Urinary bladder (tissue), 3 donors: ENCODE measurements at regions not wholly inside any gene's neighbourhood (a gene's known extent, or its start where the extent isn't known, plus 50 kb on each side); places are given as distances from the start of the nearest gene placed in this dataset.

ENCODE experiments used
- DNase-seq: peaks from one replicate; pipeline ENCODE4 v3.0.0-alpha.2; 2015; ENCODE audit errors: extremely low spot score
- H3K27ac ChIP-seq: one replicate; pipeline ENCODE4 v1.5.1; 2013; ENCODE audit warnings: low read depth, mild to moderate bottlenecking, moderate library complexity
- H3K36me3 ChIP-seq: one replicate; pipeline ENCODE4 v1.6.1; 2013; ENCODE audit warnings: mild to moderate bottlenecking, moderate library complexity; ENCODE audit not compliant: insufficient read depth
- H3K4me1 ChIP-seq: one replicate; pipeline ENCODE4 v1.6.1; 2013; ENCODE audit warnings: mild to moderate bottlenecking, moderate library complexity; ENCODE audit not compliant: insufficient read depth
- H3K4me3 ChIP-seq: one replicate; pipeline ENCODE4 v1.5.1; 2013; ENCODE audit warnings: low read depth, low read length
- WGBS: extraction: QIAGEN DNeasy Blood & Tissue Kit; methylation state at CpG from one replicate; pipeline ENCODE4 v1.1.7; 2013; 5-methylcytosine and 5-hydroxymethylcytosine counted together
- donor health status: healthy with polysubstance abuse.
- donor health status: healthy.

DNA sequence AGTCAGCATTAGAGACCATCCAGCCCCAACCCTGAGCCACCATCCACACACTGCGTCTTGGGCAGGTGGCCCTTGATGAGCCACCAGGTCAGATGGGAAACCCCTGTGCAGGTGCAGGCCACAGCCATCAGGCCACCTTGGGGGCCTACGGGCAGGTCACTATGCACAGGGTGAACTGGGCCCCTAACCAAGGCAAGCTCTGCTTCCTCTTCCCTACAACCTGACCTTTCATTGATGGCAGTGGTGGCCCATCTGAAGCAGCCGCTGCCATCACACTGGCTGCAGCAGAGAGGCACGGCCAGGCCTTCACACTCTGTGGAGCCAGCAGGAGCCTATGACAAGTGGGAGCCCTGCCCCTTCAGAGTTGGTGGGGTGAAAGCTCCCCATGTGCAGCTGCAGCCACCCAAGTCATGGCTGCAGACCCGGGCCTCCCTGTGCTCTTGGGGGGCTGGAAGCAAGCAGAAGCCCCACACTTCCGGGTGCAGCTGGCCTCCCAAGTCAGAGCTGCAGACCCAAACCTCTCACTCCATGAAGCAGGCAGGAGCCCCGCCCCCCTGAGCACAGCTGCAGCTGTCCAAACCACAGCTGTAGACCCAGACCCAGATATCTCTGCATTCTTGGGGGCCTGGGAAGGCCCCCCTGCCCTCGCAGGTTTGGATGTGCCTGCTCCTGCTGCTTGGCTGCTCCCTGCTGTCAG is 681.5 kb downstream of the MATN1 start:
- Histone ChIP-seq H3K27ac (no peak overlapping the region), H3K4me1 (no peaks in the 10 kb centered on the region), H3K4me3 (no peak overlapping the region), H3K36me3 (no peaks in the 10 kb centered on the region)
- WGBS, result 80% methylated on average over 8 of the region's 8 CpGs
- no peak for DNase-seq

DNA sequence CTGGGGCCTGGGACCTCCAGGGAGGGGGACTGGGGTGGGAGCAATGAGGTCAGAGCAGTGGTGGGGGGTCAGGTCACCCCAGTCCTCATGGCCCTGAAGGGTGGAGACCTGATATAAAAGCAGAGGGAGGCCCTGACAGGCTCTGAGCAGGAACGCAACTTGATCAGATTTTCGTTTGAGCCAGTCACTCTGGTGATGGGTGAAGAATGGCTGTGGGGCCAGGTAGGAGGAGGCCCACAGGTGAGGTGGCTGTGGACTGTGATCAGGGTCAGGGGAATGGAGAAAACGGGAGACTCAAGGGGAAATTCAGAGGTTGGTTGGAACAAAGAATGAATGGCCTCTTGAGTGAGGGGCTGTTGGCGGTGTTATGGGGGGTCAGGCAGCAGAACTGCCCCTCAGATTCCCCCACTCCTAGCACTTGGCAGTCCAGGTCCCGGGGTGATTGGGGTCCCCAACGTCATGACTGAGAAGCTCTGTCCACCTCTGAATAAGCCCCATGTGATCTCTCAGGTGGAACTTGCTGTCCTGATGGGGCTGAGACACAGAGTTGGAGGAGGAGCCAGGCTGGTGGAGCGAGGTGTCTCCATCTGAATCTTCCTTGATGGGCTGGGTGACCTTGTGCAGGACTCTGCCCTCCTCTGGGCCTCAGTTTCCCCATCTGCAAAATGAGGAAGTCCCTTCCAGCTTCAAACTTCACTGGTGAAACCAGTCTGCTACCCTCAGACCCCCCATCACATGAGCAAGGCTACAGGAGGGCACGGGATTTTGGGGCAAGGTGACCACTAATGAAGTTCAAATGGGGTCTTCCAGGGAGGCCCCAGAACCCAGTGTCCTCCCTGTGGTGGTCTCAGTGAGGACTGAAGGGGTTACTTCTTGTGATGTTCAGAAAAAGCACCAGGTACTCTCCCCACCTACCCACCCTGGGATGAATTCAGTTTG is 683.0 kb downstream of the MATN1 start:
- Histone ChIP-seq H3K36me3 (no peaks in the 10 kb centered on the region), H3K4me3 (no peak overlapping the region), H3K4me1 (no peaks in the 10 kb centered on the region), H3K27ac (no peak overlapping the region)
- 85% methylated on average over 8 of the region's 8 CpGs for WGBS
- DNase-seq, result no peak

DNA sequence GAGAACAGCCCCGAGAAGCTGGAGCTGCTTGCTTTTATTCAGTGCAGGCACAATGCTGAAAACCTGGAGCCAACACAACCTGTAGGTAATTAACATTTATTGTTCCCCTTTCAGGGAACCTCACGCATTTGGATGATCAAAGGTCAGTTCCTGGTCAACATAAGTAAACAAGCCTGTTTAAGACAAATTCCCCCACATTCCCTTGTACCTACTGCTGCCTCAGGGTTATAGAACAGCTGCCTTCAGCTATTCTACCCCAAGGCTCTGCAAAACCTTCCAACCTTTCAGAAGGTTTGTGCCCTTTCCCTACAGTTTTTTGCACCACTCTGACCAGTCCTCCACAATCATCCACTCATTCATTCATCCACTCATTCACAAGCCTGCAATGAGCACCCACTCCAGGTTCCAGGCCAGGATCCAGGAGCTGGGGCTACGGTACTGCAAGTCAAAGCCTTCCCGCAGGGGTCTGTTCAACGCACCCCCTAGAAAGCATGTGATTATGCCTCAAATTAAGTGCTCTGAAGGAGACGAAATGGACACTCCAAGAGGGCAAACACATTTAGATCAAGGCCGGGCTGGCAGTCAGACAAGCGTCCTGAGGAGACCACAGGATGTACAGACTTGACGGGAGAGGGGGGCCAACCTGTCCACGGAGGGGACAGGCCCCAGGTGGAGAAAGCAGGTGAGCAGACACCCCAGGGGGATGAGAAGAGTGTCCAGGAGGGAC is 683.9 kb downstream of the MATN1 start:
- no peak for DNase-seq
- 76% methylated on average over 10 of the region's 10 CpGs for WGBS

DNA sequence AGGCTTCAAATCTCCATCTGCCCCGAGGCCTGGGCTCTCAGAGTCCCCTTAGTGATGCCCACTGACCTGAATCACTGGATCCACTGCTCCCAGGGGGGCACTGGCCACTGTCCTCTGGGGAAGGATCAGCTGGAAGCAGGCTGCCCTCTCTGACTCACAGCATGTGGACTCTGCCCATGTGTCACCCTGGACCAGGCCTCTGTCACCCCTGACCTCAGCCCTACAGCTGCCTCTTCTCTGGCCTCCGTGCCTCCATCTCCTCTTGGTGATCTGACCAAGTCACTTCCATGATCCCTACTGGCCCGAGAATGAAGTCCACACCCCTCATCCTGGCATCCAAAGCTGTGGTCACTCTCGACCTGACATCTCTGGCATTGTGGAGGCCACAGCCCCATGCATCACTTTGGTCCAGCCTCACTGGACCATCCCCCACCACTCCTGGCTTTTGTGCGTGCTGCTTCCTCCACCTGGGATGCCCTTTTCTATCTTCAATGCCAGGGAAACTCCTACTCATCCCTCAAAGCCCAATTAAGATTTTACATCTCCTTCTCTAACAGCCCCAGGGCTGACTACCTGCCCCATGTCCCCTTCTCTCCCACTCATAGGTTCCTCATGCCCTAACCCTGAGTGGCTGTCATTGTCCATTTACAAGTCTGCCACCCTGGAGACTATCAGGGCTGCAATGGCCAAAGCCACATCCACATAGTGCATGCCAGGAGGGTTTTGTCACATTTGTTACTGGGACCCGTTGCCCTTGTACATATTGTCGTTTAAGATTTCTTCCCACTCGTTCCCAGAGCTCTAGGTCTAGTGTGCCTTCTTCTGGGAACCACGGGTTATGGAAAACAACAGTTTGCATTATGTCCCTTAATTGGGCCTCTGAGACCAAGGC is 685.0 kb downstream of the MATN1 start:
- no peak for DNase-seq
- H3K36me3 ChIP-seq, result no peaks in the 10 kb centered on the region
- H3K27ac ChIP-seq, result no peak overlapping the region
- H3K4me3 ChIP-seq, result no peak overlapping the region
- 77% methylated on average over 9 of the region's 9 CpGs for WGBS
- H3K4me1 ChIP-seq, result no peaks in the 10 kb centered on the region

More for the DNA sequence above, 683.9 kb downstream of the MATN1 start:
- no peak overlapping the region for H3K27ac ChIP-seq
- H3K36me3 ChIP-seq, result no peaks in the 10 kb centered on the region
- H3K4me3 ChIP-seq, result no peak overlapping the region
- no peaks in the 10 kb centered on the region for H3K4me1 ChIP-seq

DNA sequence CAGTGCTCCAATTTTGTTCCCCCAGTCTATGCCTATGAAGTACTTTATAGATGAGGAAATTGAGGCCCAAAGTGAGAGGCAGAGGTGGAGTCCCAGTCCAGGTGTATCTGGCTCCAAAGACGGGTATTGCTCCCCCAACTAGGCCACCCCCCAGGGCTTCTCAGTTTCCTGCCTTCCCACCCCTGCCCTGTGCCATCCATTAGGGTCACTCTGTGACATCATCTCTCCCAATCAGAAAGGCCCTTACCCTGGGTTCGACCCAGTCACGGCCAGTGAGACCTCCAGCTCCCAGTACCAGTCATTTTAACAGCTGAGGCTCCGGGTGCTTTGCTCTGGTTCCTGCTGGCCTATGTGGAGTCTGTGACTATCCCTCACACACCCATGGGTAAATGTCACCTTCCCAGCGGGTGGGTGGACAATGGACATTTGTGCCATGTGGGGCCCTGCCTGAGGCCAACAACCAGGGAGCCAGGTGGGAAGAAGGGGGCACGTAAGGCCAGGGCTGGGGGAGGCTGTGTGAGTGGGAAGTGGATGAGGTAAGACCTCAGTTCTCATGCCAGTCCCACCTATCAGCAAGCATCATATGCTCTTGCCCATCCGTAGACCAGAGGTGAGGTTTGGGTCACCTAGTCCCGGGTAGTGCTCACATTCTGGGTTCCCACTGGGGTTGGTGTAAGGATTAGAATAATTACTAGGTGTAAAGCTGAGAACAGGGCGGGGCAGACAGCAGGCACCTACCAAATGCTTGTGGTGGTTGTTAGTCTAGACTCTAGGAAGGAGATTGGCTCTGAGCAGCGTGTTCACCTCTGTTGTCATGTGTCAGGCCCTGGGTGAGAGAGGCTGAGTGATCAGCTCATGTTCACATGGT is 685.9 kb downstream of the MATN1 start:
- Histone ChIP-seq H3K27ac (no peak overlapping the region), H3K36me3 (no peaks in the 10 kb centered on the region), H3K4me1 (no peaks in the 10 kb centered on the region), H3K4me3 (no peak overlapping the region)
- 84% methylated on average over 10 of the region's 10 CpGs for WGBS
- no peak for DNase-seq

DNA sequence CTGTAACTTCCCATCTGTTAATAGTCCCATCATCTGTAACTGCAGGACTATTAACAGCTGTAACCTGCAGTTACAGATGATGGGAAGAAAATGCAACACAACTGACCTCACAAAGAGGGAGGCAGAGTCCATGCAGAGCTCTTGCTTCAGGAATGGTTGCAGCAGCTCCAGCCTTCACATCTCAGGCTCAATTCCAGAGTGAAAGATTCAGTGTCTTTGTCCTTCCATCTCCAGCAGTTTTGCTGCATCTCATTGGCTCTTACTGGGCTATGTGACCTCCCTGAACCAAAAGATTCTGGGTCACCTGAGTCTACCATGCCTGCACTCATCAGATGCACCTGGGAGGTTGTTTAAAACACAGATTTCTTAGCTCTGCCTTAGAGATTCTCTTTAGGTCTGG is 686.7 kb downstream of the MATN1 start:
- Histone ChIP-seq H3K4me1 (no peaks in the 10 kb centered on the region), H3K4me3 (no peak overlapping the region), H3K36me3 (no peaks in the 10 kb centered on the region), H3K27ac (no peak overlapping the region)
- no peak for DNase-seq

DNA sequence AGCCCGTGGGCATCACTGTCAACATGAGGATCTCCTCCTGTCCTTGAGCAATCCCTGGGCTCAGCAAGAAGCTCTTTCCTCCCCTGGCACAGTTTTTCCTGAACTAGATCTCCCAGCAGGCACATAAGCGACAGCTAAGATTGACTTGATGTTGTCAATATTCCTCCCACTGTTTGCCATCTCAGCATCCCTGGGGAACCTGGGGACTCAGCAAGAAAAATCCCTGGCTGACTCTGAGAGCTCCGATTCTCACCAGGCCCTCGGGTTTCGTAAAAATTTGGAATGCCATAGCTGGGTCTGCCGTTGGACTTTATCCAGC is 687.2 kb downstream of the MATN1 start:
- Histone ChIP-seq H3K27ac (no peak overlapping the region), H3K4me1 (no peaks in the 10 kb centered on the region), H3K4me3 (no peak overlapping the region), H3K36me3 (no peaks in the 10 kb centered on the region)
- WGBS, result 79% methylated on average over 6 of the region's 6 CpGs
- no peak for DNase-seq

DNA sequence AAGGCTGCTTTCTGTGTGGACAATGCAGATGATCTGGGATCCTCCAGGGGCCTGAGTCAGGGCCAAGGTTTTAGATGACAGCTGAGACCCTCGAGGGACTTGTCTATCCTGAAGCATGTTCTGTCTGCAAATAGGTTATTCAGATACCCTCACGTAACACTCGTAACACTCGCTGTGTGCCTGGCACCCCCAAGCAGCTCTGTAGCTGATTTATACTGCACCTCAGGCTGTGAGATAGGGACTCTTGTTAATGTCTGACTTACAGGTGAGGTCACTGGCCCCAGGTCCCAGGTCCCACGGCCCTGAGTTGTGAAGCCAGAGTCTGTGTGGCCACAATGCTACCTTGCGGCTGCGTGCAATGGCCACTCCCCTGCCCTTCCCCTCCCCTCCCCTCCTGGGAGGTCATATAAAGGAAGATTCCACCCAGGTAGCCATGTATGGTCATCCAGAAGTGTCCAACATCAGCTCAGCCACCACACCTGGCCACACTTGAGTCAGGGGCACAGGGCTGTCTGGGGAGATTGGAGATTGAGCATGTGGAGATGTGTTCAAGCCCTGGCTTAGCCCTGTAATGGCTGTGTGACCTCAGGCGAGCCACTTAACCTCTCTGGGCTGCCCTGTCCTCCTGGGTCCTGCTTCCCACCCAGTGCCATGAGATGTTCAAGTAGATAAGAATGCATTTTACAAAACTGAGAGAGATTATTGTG is 687.7 kb downstream of the MATN1 start:
- Histone ChIP-seq H3K36me3 (no peaks in the 10 kb centered on the region), H3K27ac (no peak overlapping the region), H3K4me3 (no peak overlapping the region), H3K4me1 (no peaks in the 10 kb centered on the region)
- WGBS, result 74% methylated on average over 8 of the region's 8 CpGs
- DNase-seq, result no peak

DNA sequence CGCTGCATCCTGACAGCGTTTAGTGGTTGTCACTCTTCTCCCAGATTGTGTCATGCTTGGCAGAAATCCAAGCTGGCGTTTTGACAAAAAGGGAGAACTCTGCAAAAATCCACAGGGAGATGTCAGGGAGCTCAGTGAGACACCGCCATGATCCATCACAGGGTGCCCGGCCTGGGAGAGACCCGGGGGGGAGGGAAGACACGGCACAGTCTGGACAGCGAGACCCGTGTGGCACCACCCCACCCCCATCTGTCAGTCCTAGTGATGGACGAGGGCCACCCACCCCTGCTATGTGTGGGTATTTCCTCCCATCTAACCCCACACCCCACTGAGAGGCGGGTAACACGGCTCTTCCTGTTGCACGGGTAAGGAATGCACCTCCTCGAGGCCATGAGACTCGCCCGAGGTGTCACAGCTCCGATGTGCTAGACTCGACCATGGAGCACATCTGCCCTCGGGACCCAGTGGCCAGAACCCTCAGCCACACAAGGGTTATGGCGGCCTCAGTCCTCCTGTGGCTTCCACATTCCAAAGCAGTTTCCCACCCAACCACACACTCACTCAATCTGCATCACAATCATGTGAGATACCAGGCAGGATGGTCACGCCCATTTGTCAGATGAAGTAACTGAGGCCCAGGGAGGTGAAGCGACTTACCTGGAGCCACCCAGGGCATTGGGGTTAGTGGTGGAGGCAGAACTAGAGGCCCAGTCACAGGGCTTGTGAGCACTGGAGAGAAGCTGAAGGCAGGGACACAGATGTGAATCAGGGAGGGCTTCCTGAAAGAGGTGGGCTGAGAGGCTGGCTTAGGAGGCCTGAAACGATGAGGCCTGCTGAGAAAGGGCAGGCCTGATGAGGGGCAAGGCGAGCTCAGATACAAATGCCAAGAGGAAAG is 688.5 kb downstream of the MATN1 start:
- Histone ChIP-seq H3K4me3 (no peak overlapping the region), H3K36me3 (no peaks in the 10 kb centered on the region), H3K4me1 (no peaks in the 10 kb centered on the region), H3K27ac (no peak overlapping the region)
- WGBS, result 47% methylated on average over 24 of the region's 24 CpGs
- DNase-seq, result peak; percentile 29

DNA sequence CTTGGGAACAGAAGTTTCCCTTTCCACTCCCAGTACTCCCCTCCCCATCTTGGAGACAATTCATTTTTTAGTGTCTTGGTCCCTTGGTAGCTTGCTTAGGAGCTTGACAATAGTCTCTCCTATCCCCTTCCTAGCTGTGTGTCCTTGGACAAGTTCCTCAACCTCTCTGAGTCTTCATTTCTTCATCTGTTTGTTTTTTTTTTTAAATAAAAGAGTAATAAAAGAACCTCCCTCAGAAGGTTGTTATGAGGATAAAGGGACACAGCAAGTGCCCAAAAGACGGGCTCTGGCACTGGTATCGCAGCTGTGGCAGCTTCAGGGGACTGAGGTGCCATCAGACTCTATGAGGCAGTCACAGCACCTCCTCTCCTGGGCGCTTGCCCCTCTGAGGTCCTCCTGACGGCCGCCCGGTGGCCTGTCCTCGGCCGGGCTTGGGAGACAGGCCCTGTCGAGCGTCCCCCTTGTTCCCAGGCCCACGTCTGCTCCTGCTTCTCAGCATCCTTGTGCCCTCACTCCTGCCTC is 689.2 kb downstream of the MATN1 start:
- H3K4me1 ChIP-seq, result no peaks in the 10 kb centered on the region
- WGBS, result 77% methylated on average over 11 of the region's 11 CpGs
- no peaks in the 10 kb centered on the region for H3K36me3 ChIP-seq
- no peak overlapping the region for H3K27ac ChIP-seq
- H3K4me3 ChIP-seq, result no peak overlapping the region
- DNase-seq, result no peak
